Endothelial cell of umbilical vein (primary cell): ENCODE measurements at regions not wholly inside any gene's neighbourhood (a gene's known extent, or its start where the extent isn't known, plus 50 kb on each side); places are given as distances from the start of the nearest gene placed in this dataset.
A peak's percentile ranks its signal among the peaks of the same experiment; 100 is the strongest.

Source experiments
- BruUV-seq: library from RNA; stranded (reverse); fragments of 400-500 nt; replicated peaks from 2 replicates; lab custom pipeline; 2021; lab: Mats Ljungman, UMichigan
- CTCF ChIA-PET: fragments of 300-600, 350-600 bp; sonication (Branson Sonifier 250); formaldehyde crosslinking; loops from one replicate; lab custom pipeline; 2021; ENCODE audit warnings: antibody characterized with exemption, inconsistent platforms; lab: Charles Lee
- POLR2A ChIA-PET: fragments of 300-600, 350-600 bp; sonication (Branson Sonifier 250); formaldehyde crosslinking; loops from one replicate; lab custom pipeline; 2021; ENCODE audit warnings: antibody characterized with exemption, inconsistent platforms; lab: Charles Lee
- DNase-seq: peaks from one replicate; pipeline ENCODE4 v3.0.0-alpha.2; 2011; ENCODE audit warnings: low read depth, low spot score
- FAIRE-seq: peaks from 2 replicates; lab custom pipeline; 2011; peaks lifted over from hg19 to GRCh38; lab: Jason Lieb, UNC
- H2AFZ ChIP-seq: 2 replicates; pipeline ENCODE4 v1.6.0; 2012; ENCODE audit warnings: low read depth, low read length, control low read depth, inconsistent platforms
- H3K27ac ChIP-seq: 2 replicates; pipeline ENCODE4 v1.5.1; 2011; ENCODE audit warnings: low read depth, mild to moderate bottlenecking, control low read depth, low read length, moderate library complexity; ENCODE audit not compliant: insufficient read depth
- H3K27me3 ChIP-seq, 2 experiments: 2 replicates each; pipeline versions ENCODE4 v1.6.0 to v1.6.1; 2011; ENCODE audit warnings: low read length in 2 of 2, mixed read lengths in 1 of 2; ENCODE audit not compliant: control insufficient read depth in 2 of 2, insufficient read depth in 2 of 2
- H3K36me3 ChIP-seq, 2 experiments: 2 replicates in 1 of 2; 3 replicates in 1 of 2; pipeline ENCODE4 v1.5.1; 2011; ENCODE audit warnings: low read length in 2 of 2, mild to moderate bottlenecking in 1 of 2, moderate library complexity in 1 of 2; ENCODE audit not compliant: control insufficient read depth in 2 of 2, insufficient read depth in 2 of 2; ENCODE audit errors: extremely low read depth in 1 of 2
- H3K4me1 ChIP-seq: 3 replicates; pipeline ENCODE4 v1.5.1; 2011; ENCODE audit warnings: mild to moderate bottlenecking, low read length; ENCODE audit not compliant: control insufficient read depth, insufficient read depth; ENCODE audit errors: extremely low read depth
- H3K4me2 ChIP-seq: 2 replicates; pipeline ENCODE4 v1.6.1; 2011; ENCODE audit warnings: low read length, control low read depth, mixed read lengths; ENCODE audit not compliant: insufficient read depth
- H3K4me3 ChIP-seq, 3 experiments: fragments of 200-600 bp in 1 of 3; sonication (generic), shearing (Covaris generic) in 1 of 3; replicated peaks in 1 of 3; 2 replicates each; pipeline ENCODE4 v1.5.1; 2011 to 2016; ENCODE audit warnings: control low read depth in 3 of 3, low read length in 3 of 3, mild to moderate bottlenecking in 2 of 3, inconsistent platforms in 1 of 3, low read depth in 1 of 3, moderate library complexity in 1 of 3; ENCODE audit not compliant: insufficient read depth in 1 of 3
- H3K79me2 ChIP-seq: 2 replicates; pipeline ENCODE4 v1.6.0; 2012; ENCODE audit warnings: low read length, inconsistent platforms; ENCODE audit not compliant: control insufficient read depth, insufficient read depth
- H3K9ac ChIP-seq: replicated peaks from 2 replicates; pipeline ENCODE3; 2011; ENCODE audit warnings: low read length, control low read depth; ENCODE audit not compliant: insufficient read depth; ENCODE audit errors: extremely low read depth
- H3K9me1 ChIP-seq: replicated peaks from 3 replicates; pipeline ENCODE4 v1.6.0; 2011; ENCODE audit warnings: mild to moderate bottlenecking, low read length; ENCODE audit not compliant: control insufficient read depth, insufficient read depth; ENCODE audit errors: extremely low read depth
- H3K9me3 ChIP-seq: replicated peaks from 2 replicates; pipeline ENCODE4 v1.5.1; 2012; ENCODE audit warnings: low read length, inconsistent platforms; ENCODE audit not compliant: control insufficient read depth, insufficient read depth
- H4K20me1 ChIP-seq: replicated peaks from 2 replicates; pipeline ENCODE3; 2011; ENCODE audit warnings: mild to moderate bottlenecking, low read length; ENCODE audit not compliant: control insufficient read depth, insufficient read depth; ENCODE audit errors: extremely low read depth
- EZH2 ChIP-seq: IDR thresholded peaks from 2 replicates; pipeline ENCODE4 v1.6.1; 2012; ENCODE audit warnings: borderline replicate concordance, low read depth, mild to moderate bottlenecking, moderate library complexity, low read length, inconsistent platforms; ENCODE audit not compliant: severe bottlenecking
- FOS ChIP-seq: IDR thresholded peaks from 2 replicates; pipeline ENCODE4 v1.6.1; 2011; ENCODE audit warnings: mild to moderate bottlenecking, low read length, moderate library complexity, borderline replicate concordance; ENCODE audit not compliant: insufficient read depth
- GATA2 ChIP-seq: IDR thresholded peaks from 2 replicates; pipeline ENCODE4 v1.7.0; 2011; ENCODE audit warnings: low read depth, mild to moderate bottlenecking, moderate library complexity, mixed read lengths, low read length; ENCODE audit not compliant: insufficient read length, insufficient read depth
- JUN ChIP-seq: IDR thresholded peaks from 2 replicates; pipeline ENCODE4 v1.6.1; 2011; ENCODE audit warnings: borderline replicate concordance, low read depth; ENCODE audit not compliant: insufficient read length, insufficient read depth
- MYC ChIP-seq: IDR thresholded peaks from one replicate; pipeline ENCODE4 v1.6.1; 2011; ENCODE audit warnings: mild to moderate bottlenecking, low read depth, low read length
- POLR2A ChIP-seq: IDR thresholded peaks from 2 replicates; pipeline ENCODE4 v1.6.1; 2012; ENCODE audit warnings: low read depth, mild to moderate bottlenecking, control low read depth, low read length
- POLR2AphosphoS5 ChIP-seq: IDR thresholded peaks from 2 replicates; pipeline ENCODE4 v1.6.1; 2012; ENCODE audit warnings: low read depth, mild to moderate bottlenecking, control low read depth, low read length, moderate library complexity; ENCODE audit not compliant: insufficient read depth
- dilution Hi-C: fragments of 300-500 bp; cut with MboI; formaldehyde crosslinking; loops from one replicate; pipeline ENCODE4 v1.15.0; 2019; ENCODE audit warnings: low sequenced_read_pairs; ENCODE audit not compliant: extremely low pct_ligation_motif_present
- intact Hi-C: fragments of 100-400 bp; cut with micrococcal nuclease; formaldehyde crosslinking; loops from one replicate; pipeline ENCODE4 v1.10.0; 2022
- TF ChIP-seq, protein P1 (sequence below): IDR thresholded peaks from 2 replicates; pipeline ENCODE4 v1.6.1; 2011; ENCODE audit not compliant: insufficient read depth, insufficient read length
- TF ChIP-seq, protein P2 (sequence below), 2 donors: IDR thresholded peaks; 1 replicate in 1 of 2; 2 replicates in 1 of 2; pipeline ENCODE4 v1.5.1; 2011; ENCODE audit warnings: low read length in 2 of 2, mild to moderate bottlenecking in 2 of 2, moderate library complexity in 2 of 2, control low read depth in 1 of 2, inconsistent platforms in 1 of 2, low read depth in 1 of 2; ENCODE audit not compliant: insufficient read depth in 1 of 2; ENCODE audit errors: extremely low read depth in 1 of 2

DNA sequence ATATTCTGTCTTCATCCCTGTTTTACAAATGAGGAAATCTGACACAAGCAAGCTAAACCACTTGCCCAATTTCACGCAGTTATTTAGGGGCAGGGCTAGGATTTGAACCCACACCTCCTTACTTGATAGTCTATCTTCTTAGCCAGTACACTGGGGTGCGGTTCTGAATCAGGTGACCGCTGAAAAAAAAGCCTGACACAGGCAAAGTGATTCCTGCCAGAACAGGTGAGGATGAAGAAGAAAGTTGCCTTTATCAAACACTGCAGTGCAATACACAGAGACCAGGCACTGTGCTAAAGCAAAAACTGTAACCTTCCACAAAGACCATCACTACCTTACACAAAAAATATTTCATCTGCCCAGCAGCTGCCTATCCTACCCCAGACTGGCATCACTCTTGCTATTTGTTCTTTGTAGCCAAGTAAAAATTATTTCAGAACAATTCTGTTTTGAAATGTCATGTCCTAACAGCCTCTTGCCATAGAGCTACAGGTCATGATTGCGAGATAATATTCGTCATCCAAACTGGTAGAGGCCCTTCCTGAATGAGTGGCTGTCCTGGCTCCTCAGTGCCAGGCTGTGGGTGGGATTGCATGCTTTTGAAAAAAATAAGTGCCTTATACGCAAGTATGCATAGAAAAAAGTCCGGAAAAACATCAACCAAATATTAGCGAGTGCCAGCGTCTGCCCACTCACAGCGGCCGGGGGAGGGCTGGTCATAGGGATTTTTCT, 142.3 kb upstream of the TPM1 start:
- Histone ChIP-seq H4K20me1 (no peaks in the 10 kb centered on the region), H3K9me1 (no peaks in the 10 kb centered on the region), H3K4me2 (no peak overlapping the region), H3K79me2 (no peaks in the 10 kb centered on the region), H3K9ac (no peak overlapping the region), H3K4me3 (no peak overlapping the region), H3K27ac (no peak overlapping the region), H3K27me3 (no peaks in the 10 kb centered on the region), H2AFZ (no peak overlapping the region), H3K4me1 (peaks cover 30% of the 10 kb centered on the region), H3K9me3 (no peaks in the 10 kb centered on the region), H3K36me3 (no peaks in the 10 kb centered on the region)
- POLR2A ChIA-PET = no interaction called here
- TF ChIP-seq JUN (no peak), GATA2 (peak; percentile 52), FOS (no peak)
- intact Hi-C loops = no loop called here
- CTCF ChIA-PET = interaction anchor here (0.9 to 2.9 kb wide), 3 partner anchors 29 to 194 kb away, joined by 3 to 12 read pairs (median 3); no protein-coding TSS in a partner anchor
- FAIRE-seq (no peak), DNase-seq (peak; percentile 23)
- dilution Hi-C loops = no loop called here
- no TSS peak for BruUV-seq

DNA sequence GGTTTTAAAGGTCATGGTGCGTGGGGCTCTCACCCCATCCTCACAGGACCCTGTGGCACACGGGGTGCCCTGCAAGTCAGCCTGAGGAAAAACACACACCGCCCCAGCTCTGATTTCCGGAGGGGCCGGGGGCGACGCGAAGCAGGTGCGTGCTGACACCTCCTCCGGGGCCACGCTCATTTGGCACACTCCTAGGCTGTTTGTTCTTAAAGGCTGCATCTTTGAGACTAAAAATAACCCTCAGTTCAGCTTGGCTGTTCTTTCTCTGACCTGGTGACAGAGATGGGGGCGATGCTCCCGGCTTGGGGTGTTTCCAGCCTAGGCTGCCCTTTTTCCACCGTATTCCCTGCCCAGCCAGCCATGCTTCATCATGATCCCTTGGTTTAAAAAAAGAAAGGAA, 141.5 kb upstream of the TPM1 start:
- BruUV-seq = no TSS peak
- intact Hi-C loops = no loop called here
- Histone ChIP-seq H3K9ac (no peak overlapping the region), H3K4me1 (peaks cover 22% of the 10 kb centered on the region), H3K27ac (no peak overlapping the region), H2AFZ (no peak overlapping the region), H3K27me3 (no peaks in the 10 kb centered on the region), H3K79me2 (no peaks in the 10 kb centered on the region), H3K4me2 (no peak overlapping the region), H4K20me1 (no peaks in the 10 kb centered on the region), H3K4me3 (no peak overlapping the region), H3K36me3 (no peaks in the 10 kb centered on the region), H3K9me3 (no peaks in the 10 kb centered on the region), H3K9me1 (no peaks in the 10 kb centered on the region)
- CTCF ChIA-PET = interaction anchor here (2.9 kb wide), 1 partner anchor 147 kb away, joined by 12 read pairs; no protein-coding TSS in a partner anchor
- FAIRE-seq (no peak), DNase-seq (no peak)
- POLR2A ChIA-PET = no interaction called here
- TF ChIP-seq JUN = no peak
- TF ChIP-seq EZH2 = no peak
- TF ChIP-seq FOS = no peak
- no peak for TF ChIP-seq MYC
- no peak for TF ChIP-seq GATA2
- TF ChIP-seq, protein P1, sequence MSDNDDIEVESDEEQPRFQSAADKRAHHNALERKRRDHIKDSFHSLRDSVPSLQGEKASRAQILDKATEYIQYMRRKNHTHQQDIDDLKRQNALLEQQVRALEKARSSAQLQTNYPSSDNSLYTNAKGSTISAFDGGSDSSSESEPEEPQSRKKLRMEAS = no peak
- no peak for TF ChIP-seq POLR2A
- TF ChIP-seq, protein P2, sequence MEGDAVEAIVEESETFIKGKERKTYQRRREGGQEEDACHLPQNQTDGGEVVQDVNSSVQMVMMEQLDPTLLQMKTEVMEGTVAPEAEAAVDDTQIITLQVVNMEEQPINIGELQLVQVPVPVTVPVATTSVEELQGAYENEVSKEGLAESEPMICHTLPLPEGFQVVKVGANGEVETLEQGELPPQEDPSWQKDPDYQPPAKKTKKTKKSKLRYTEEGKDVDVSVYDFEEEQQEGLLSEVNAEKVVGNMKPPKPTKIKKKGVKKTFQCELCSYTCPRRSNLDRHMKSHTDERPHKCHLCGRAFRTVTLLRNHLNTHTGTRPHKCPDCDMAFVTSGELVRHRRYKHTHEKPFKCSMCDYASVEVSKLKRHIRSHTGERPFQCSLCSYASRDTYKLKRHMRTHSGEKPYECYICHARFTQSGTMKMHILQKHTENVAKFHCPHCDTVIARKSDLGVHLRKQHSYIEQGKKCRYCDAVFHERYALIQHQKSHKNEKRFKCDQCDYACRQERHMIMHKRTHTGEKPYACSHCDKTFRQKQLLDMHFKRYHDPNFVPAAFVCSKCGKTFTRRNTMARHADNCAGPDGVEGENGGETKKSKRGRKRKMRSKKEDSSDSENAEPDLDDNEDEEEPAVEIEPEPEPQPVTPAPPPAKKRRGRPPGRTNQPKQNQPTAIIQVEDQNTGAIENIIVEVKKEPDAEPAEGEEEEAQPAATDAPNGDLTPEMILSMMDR (IDR thresholded peaks at IDR 0.05; ENCODE audit: extremely low read depth in 1 of 2, insufficient read depth in 1 of 2, low read depth in 1 of 2, low read length in 2 of 2) = no peak
- no peak for TF ChIP-seq POLR2AphosphoS5
- dilution Hi-C loops = no loop called here
